NCI-H187 (cell line): ENCODE measurements at regions not wholly inside any gene's neighbourhood (a gene's known extent, or its start where the extent isn't known, plus 50 kb on each side); places are given as distances from the start of the nearest gene placed in this dataset.

ENCODE experiments used
- DNase-seq, 2 experiments: peaks; one replicate each; lab custom pipeline; 2025; lab: John Stamatoyannopoulos, UW

DNA sequence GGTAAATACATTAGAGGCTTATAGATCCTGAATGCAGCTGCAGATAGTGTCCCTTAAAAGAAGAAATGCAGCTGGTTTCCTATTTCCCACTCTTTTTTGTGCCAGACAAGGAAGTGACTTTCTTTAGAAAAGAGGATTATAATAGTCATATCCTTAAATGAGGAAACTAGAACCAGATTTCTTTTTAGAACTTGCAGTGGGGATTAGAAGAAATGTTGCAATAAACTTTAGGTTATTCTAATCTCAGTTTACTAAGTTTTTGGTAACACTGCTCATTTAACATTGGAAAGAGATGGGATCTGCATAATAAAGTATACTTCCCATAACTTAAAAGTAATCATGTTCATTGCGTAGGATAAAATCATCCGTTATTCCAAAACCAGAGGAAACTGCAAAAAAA lies 101.9 kb downstream of the SLIT2 start:
- no peak for DNase-seq

GRCh38 chr4:20354120-20354519 lies 102.4 kb downstream of the SLIT2 start:
- DNase-seq = peak; percentile 81

GRCh38 chr4:20356565-20356964 lies 104.9 kb downstream of the SLIT2 start:
- DNase-seq = peak; percentile 35 to 62

GRCh38 chr4:20358110-20358509 lies 106.4 kb downstream of the SLIT2 start:
- DNase-seq = no peak

DNA sequence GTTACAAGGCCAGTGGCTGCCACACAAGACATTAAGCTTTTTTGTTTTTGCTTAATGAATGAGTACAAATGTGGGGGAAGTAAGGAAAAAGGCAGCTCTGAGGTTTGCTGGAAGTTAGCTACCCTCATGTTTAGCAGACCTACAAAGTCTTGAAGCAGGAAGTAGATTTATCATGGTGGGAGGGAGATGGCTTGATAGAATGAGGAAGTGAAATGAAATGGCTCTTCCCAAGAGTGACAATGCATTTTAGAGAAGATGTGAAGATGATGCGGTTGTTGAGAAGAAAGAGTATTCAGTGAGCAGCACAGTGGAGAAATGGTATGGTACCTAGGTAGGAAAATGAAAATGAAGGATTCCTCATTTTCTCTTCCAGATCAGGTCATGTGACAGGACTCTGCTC lies 108.0 kb downstream of the SLIT2 start:
- DNase-seq = no peak

DNA sequence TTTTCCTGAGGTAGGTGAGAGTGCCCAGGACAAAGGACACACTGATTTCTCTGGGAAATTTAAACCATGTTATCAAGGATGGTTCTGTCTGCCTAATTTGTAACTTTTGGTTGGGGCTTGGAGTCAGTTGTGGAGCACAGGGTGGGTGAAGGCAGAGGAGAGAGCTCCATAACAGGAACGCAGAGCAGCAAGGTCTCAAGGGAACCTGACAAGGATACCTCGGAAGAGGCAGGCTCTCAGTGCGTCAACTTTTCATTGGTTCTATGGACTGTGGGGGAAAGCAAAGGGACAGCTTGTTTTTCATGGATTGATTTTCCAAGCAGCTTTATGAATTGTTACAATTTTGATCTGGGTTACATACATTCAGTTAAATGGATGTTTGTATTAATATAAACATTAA lies 110.4 kb downstream of the SLIT2 start:
- DNase-seq = no peak

DNA sequence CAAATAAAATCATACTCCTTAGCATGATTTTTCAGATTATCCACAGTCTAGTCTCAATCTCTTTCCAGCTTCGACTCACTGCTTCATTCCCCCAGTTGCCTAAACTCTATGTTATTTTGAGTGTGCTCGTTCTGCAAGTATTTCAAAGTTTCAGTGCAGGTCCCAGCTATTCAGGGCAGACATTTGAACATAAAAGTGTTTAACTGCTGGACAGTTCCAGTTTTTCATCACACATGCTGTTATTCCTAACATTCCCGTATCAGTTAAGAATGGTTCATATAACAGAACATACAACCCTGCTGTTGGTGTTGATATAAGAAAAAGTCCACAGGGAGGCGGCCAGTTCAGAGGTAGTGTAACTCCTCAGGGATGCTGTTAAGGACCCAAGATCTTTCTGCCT lies 113.3 kb downstream of the SLIT2 start:
- no peak for DNase-seq

- no peak for DNase-seq
Measured at GRCh38 chr4:20367446-20367845, 115.7 kb downstream of the SLIT2 start.

- DNase-seq = no peak
Measured at GRCh38 chr4:20368926-20369325, 117.2 kb downstream of the SLIT2 start.

GRCh38 chr4:20370274-20370673 lies 118.6 kb downstream of the SLIT2 start:
- peak in 1 of 2 experiments; percentile 21 for DNase-seq

GRCh38 chr4:20376070-20376469 lies 124.4 kb downstream of the SLIT2 start:
- DNase-seq = no peak

DNA sequence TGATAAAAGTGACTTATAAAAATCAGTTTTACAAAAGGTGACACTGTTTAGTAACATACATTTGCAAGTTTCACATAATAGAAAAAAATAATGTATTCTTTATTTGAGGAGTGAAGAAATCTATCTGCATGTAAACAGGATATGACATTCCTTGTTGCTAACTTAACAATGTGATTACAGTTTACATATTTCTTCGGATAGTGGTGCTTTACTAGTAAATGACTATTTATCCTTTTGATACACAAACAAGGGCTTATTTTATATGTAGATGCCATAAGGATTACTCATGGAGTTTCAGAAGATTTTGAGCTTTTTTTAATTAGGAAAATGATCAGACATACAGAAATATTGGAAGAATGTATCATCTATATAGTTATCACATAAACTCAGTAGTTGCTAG lies 126.5 kb downstream of the SLIT2 start:
- no peak for DNase-seq

- no peak for DNase-seq
Measured at GRCh38 chr4:20381005-20381404, 129.3 kb downstream of the SLIT2 start.

- DNase-seq = no peak
Measured at GRCh38 chr4:20383283-20383682, 131.6 kb downstream of the SLIT2 start.

GRCh38 chr4:20383969-20384368 lies 132.3 kb downstream of the SLIT2 start:
- DNase-seq = no peak

GRCh38 chr4:20384456-20384855 lies 132.8 kb downstream of the SLIT2 start:
- DNase-seq = no peak

DNA sequence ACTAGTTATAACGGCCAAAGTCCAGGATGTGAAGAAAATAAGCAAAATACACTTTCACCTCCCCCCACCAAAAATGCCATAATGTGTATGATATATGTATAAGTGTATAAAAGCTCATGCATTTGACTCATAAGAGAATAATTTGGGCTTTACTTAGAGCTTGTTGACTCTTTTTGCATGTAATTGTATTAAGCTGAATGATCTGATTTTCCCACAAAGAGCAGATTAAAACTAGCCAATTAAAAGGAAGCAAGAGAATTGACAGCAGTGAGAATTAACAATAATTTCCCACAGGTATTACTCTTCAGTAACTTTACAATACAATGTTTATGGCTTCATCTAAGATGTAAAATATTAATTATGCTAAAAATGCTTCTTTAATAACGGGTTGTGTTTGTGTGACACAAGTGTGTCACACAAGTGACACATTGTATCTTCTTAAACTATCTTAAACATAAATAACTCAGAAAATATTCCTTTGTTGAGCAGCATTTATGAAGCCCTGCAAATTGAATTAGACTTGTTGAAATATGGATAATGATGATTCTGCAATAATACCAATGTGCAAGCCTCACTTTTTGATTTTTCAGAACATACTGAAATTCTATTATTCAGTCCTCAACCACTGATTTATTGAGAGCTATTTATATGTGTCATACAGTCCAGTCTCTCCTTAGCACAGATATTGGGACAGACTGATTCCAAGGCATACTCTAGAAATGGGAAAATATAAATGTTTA lies 134.5 kb downstream of the SLIT2 start:
- DNase-seq = no peak

DNA sequence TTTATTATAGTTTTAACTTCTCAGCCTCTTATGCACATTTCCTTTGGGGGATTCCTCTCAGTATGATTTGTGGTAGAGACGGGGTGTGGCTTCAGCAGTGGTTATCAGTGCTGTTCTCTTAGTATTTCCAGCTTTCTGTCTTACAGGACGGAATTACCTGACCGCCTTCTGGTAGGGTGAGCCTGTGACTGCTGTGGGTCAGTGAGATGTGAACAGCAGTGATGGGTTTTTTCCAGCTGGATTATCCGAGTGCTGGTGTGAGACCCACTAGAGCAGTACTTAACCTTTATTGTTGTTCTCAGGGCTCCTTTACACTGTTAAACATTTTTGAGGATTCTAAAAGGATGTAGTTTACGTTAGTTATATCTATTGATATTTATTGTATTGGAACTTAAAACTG lies 135.2 kb downstream of the SLIT2 start:
- DNase-seq = no peak

GRCh38 chr4:20391198-20391597 lies 139.5 kb downstream of the SLIT2 start:
- peak; percentile 44 to 55 for DNase-seq

DNA sequence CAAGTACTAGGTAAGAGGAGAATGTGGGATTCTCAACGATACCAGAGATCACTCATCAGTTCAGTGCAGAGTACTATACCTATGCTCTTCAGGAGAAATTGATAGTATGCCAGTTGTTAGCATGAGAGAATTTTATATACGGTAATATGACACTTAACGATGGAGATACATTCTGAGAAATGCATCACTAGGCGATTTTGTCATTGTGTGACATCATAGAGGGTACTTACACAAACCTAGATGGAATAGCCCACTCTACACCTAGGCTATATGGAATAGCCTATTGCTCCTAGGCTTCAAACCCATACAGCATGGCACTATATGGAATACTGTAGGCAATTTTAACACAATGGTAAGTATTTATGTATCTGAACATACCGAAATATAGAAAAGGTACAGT lies 140.2 kb downstream of the SLIT2 start:
- no peak for DNase-seq

GRCh38 chr4:20393486-20394100 lies 141.9 kb downstream of the SLIT2 start:
- DNase-seq = no peak

GRCh38 chr4:20394512-20394911 lies 142.8 kb downstream of the SLIT2 start:
- DNase-seq = no peak

- peak; percentile 33 to 54 for DNase-seq
Measured at GRCh38 chr4:20395160-20395773, 143.6 kb downstream of the SLIT2 start.
